ENCODE measurements at regions not wholly inside any gene's neighbourhood (a gene's known extent, or its start where the extent isn't known, plus 50 kb on each side); places are given as distances from the start of the nearest gene placed in this dataset.

DNA sequence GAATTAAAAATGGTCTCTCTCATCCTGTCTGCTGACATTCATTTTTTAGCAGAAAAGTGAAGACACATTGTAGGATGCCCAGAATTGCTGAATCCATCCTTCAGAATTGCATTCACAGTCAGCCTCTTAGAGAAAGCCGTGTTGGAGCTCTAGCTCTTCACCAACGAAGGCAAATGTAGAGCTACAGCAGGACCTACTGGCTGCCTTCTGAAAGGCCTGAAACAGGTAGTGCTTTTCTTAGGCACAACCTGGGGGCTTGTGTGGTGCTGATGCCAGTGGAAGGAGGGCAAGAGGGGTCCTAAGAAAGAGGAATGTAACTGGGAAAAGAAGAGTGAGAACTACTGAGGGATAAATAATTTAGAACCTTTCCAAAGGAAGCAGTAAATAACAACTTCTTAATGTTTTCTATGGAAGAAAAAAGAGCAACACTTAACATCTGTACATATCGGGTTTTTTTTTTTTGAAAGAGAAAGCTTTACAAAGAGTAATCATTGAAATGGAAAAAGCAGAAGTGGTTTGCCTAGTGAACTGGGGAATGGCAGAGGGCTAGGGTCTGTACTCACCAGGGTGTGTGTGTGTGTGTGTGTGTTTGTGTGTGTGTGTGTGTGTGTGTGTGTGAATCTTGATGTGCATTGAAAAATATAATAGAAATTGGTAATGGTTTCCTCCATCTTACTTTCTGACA lies 297.8 kb downstream of the SATB1 start:
- Mint-ChIP-seq H3K9me3 (no peaks in the 10 kb centered on the region), H3K27me3 (no peaks in the 10 kb centered on the region), H3K4me1 (peaks cover 0 to 21% (median under 1%) of the 10 kb centered on the region in 4 donors), H3K4me3 (no peak overlapping the region), H3K27ac (peak overlapping the region in 1 of 10 donors; percentile 53), H3K36me3 (no peaks in the 10 kb centered on the region)
- ATAC-seq (peak in 1 of 2 donors; percentile 47), DNase-seq (peak in 1 of 10 donors; percentile 17)
- POLR2A ChIA-PET: interaction anchor here (0.7 kb wide), 1 partner anchor 145 kb away, joined by 6 read pairs; no protein-coding TSS in a partner anchor

DNA sequence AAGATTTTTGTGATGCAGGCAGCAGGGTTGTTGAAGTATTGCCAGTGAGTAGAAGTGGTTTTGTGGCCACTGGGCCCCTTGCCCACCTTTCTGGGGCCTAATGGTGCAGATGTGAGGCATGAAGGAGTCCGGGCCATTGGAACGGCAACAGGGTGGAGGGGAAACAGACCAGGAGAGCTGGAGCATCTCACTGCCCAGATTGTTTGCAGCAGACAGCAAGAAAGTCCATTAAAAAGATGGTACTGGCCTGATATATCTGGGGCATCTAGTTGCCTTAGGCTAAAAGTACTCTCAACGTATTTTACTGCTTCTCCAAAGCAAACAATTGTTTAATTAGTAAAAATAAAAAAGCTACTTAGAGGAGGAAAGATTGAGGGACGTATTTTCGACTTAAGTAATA lies 298.4 kb downstream of the SATB1 start:
- POLR2A ChIA-PET: interaction anchor here (0.7 kb wide), 1 partner anchor 145 kb away, joined by 6 read pairs; no protein-coding TSS in a partner anchor

DNA sequence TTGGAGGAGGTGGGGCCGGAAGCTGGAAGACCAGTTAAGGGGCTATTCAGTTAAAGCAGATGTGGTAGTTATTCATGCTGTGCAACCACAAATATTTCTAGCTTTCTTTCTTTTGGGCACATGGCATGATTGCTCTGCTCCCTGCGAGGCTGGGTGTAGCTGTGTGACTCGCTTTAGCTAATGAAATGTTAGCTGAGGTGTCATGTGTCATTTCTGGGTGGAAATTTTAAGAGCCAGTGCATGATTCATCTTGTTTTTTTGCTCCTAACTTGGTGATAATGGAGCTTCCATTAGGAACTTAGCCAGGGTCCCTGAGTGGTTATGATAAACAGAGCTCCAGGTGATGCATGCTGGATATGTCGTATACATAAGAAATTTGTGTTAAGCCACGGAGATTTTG lies 300.6 kb downstream of the SATB1 start:
- peaks cover 0 to 21% (median under 1%) of the 10 kb centered on the region in 4 donors for H3K4me1 Mint-ChIP-seq
- H3K9me3 Mint-ChIP-seq: no peaks in the 10 kb centered on the region
- no peaks in the 10 kb centered on the region for H3K36me3 Mint-ChIP-seq
- POLR2A ChIA-PET: no interaction called here
- no peak overlapping the region for H3K4me3 Mint-ChIP-seq
- ATAC-seq: no peak
- no peak for DNase-seq
- no peak overlapping the region for H3K27ac Mint-ChIP-seq
- no peaks in the 10 kb centered on the region for H3K27me3 Mint-ChIP-seq

More for the DNA sequence above, 298.4 kb downstream of the SATB1 start:
- H3K4me1 Mint-ChIP-seq: peaks cover 0 to 21% (median under 1%) of the 10 kb centered on the region in 4 donors
- H3K4me3 Mint-ChIP-seq: no peak overlapping the region
- H3K36me3 Mint-ChIP-seq: no peaks in the 10 kb centered on the region
- no peaks in the 10 kb centered on the region for H3K27me3 Mint-ChIP-seq
- DNase-seq (no peak), ATAC-seq (no peak)
- peak overlapping the region in 1 of 10 donors; percentile 8 for H3K27ac Mint-ChIP-seq
- no peaks in the 10 kb centered on the region for H3K9me3 Mint-ChIP-seq

DNA sequence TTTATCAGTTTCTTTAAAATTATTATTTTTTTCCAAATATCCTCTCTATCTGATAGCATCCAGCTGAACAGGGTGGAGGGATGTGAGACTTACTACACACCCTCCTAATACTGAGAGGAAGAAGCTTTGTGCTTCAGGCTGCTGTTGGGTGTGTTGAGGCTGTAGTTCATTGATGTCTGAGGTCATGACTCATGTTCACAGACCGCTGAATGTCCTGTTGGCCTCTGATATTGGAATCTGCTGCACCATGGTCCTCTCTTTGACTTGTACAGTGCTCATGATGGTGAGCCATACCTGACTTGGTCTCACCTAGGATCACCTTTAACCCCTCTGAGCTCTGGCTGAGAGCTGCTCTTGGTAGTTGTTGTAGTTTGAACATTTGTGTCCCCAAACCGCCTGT lies 302.9 kb downstream of the SATB1 start:
- no peak overlapping the region for H3K4me3 Mint-ChIP-seq
- peaks cover 0 to 9% (median 0%) of the 10 kb centered on the region in 4 donors for H3K4me1 Mint-ChIP-seq
- POLR2A ChIA-PET: interaction anchor here (0.7 kb wide), 1 partner anchor 8 kb away, joined by 3 read pairs; no protein-coding TSS in a partner anchor
- no peaks in the 10 kb centered on the region for H3K9me3 Mint-ChIP-seq
- no peaks in the 10 kb centered on the region for H3K36me3 Mint-ChIP-seq
- ATAC-seq: no peak
- no peak for DNase-seq
- no peak overlapping the region for H3K27ac Mint-ChIP-seq
- H3K27me3 Mint-ChIP-seq: no peaks in the 10 kb centered on the region

DNA sequence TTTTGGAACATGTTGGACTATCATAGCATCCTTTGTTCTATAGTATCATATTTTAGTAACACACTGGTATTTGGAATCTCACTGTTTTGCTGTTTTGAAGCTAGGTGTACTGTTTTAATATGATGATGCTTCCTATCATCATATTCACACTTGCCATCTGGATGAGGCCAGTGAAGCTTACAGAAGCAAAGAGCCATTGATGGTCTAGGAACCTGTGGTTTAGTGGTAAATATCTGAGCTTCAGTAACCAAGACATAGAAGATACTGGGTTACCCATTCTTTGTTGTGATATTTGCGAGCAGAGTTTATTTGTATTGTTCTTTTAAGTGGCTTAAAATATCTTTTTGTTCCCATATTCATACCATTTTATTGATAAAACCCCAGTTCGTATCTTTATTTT lies 304.1 kb downstream of the SATB1 start:
- peaks cover 0 to 2% (median 0%) of the 10 kb centered on the region in 9 donors for H3K9me3 Mint-ChIP-seq
- ATAC-seq (no peak), DNase-seq (no peak)
- no peaks in the 10 kb centered on the region for H3K36me3 Mint-ChIP-seq
- no peaks in the 10 kb centered on the region for H3K4me1 Mint-ChIP-seq
- POLR2A ChIA-PET: no interaction called here
- H3K27me3 Mint-ChIP-seq: no peaks in the 10 kb centered on the region
- no peak overlapping the region for H3K4me3 Mint-ChIP-seq
- no peak overlapping the region for H3K27ac Mint-ChIP-seq

DNA sequence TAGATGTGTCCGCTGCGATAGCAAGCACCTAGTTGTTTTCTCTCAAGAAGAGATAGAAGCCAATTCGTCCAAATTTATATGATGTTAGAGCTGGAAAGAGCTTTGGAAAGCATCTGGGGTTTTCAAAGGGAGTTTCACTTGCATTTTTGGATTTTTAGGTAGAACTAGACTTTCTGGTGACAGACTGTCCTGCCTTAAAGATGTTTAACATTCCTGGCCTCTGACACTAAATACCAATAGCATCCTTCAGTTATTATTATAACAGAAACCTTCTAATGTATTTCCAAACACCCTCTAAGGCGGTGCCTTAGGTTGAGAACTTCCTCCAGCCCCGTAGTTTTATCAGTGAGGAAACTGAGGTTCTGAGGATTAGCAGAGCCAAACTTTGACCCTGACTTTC lies 305.3 kb downstream of the SATB1 start:
- Mint-ChIP-seq H3K4me3 (no peak overlapping the region), H3K9me3 (peaks cover 0 to 2% (median 0%) of the 10 kb centered on the region in 9 donors), H3K36me3 (no peaks in the 10 kb centered on the region), H3K27ac (no peak overlapping the region), H3K27me3 (no peaks in the 10 kb centered on the region), H3K4me1 (no peaks in the 10 kb centered on the region)
- ATAC-seq (no peak), DNase-seq (no peak)
- POLR2A ChIA-PET: no interaction called here

DNA sequence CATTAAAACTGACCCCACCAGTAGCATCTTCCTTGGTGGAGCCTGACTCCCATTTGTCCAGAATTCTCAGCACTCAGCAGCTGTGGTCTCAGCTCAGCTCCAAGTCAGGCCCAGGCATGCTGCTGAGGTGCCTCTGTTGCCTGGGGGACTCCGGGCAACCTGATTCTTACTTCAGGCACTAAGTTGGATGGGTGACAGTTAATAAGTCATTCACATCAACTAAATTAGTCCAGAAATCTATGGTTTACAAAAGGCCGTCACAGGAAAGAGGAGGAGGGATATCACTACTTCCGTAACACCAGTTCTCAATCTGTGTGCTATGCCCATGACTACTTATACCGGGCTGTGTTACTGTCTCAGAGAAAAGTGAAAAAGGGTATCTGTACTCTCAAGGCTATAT lies 310.2 kb downstream of the SATB1 start:
- Mint-ChIP-seq H3K27me3 (no peaks in the 10 kb centered on the region), H3K4me1 (peaks cover 0 to 8% (median 2%) of the 10 kb centered on the region in 4 donors), H3K27ac (no peak overlapping the region), H3K4me3 (no peak overlapping the region), H3K36me3 (no peaks in the 10 kb centered on the region), H3K9me3 (peaks cover 0 to 2% (median 0%) of the 10 kb centered on the region in 9 donors)
- DNase-seq (no peak), ATAC-seq (no peak)
- POLR2A ChIA-PET: no interaction called here

DNA sequence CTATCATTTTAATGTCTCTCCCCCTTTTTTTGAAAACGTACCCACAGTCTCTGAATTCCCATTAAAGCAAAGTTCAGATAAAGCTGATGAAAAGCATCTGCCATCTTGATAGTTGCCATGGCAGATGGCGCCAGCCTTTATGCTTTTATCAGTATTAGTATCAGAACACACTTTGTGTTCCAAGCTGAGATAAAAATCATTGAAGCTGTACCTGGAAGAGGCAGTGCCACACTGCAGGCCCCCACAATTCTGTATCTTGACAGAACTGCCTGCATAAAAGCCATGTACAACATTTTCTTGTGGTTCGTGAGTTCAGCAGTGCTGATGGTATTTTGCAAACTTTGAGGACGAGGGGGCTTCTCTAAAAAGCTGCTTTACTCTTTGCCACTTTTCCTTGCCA lies 311.7 kb downstream of the SATB1 start:
- Mint-ChIP-seq H3K27ac (no peak overlapping the region), H3K9me3 (peaks cover 0 to 2% (median 0%) of the 10 kb centered on the region in 9 donors), H3K36me3 (no peaks in the 10 kb centered on the region), H3K27me3 (peaks cover 0 to 1% (median 0%) of the 10 kb centered on the region in 5 donors), H3K4me1 (peaks cover 0 to 8% (median 2%) of the 10 kb centered on the region in 4 donors), H3K4me3 (no peak overlapping the region)
- POLR2A ChIA-PET: interaction anchor here (1.4 kb wide), 1 partner anchor 9 kb away, joined by 3 read pairs; no protein-coding TSS in a partner anchor
- DNase-seq: no peak
- ATAC-seq: no peak

DNA sequence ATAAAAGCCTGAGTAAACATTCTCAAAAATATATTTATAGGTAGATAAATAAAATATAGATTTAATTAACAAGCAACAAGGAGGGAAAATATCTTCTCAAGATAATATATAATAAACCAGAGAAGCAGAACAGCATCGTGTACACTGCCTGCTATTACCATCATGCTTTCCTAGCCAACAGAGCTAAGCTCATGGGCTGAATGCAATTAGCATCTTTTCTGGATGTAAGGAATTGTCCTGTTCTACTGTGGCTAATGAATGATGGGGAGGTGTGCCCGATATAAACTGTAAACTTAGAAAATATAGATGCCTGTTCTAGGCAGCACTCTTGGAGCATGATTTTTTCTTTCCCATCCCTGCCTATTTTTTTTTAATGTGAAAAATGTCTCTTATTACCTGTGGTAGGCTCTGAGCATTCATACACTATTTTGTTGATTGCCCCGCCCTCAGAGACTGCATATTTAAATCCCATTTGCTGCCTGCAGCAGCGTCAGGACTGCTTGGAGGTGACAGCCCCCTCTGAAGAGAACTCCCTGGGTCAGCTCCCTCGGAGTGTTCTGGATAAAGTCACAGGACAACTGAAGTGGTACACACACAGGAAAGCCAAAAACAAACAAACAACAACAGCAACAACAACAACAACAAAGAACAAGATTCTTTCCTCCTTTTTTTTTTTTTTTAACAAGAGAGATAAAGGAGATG lies 312.3 kb downstream of the SATB1 start:
- H3K4me3 Mint-ChIP-seq: no peak overlapping the region
- peaks cover 0 to 7% (median 0%) of the 10 kb centered on the region in 9 donors for H3K9me3 Mint-ChIP-seq
- H3K4me1 Mint-ChIP-seq: peaks cover 0 to 8% (median 2%) of the 10 kb centered on the region in 4 donors
- H3K27ac Mint-ChIP-seq: no peak overlapping the region
- POLR2A ChIA-PET: interaction anchor here (1.4 kb wide), 1 partner anchor 10 kb away, joined by 3 read pairs; no protein-coding TSS in a partner anchor
- H3K27me3 Mint-ChIP-seq: peaks cover 0 to 4% (median 0%) of the 10 kb centered on the region in 5 donors
- H3K36me3 Mint-ChIP-seq: no peaks in the 10 kb centered on the region
- no peak for ATAC-seq
- no peak for DNase-seq

DNA sequence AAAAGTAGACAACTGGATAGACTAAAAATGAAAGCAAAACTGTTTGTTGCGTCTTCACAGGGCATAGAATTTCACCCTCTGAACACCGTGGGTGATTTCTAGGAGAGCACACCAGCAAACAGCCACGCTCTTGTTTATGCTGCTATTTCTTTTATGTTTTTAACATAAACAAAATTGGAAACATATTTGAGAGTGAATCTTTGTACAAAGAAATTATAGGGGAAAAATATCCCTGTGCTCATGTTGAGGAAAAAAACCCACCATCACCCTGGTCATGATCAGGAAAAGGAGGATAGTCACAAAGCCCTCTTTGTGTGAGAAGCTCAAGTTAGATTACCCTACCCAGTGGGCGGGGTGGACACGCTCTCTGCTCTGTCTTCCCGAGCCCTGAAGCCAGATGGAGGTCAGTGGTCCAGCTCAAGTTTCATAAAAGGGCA lies 313.3 kb downstream of the SATB1 start:
- ATAC-seq (peak in 1 of 2 donors; percentile 48), DNase-seq (peak in 2 of 10 donors; percentile 5 to 10)
- Mint-ChIP-seq H3K36me3 (no peaks in the 10 kb centered on the region), H3K27ac (peak overlapping the region in 7 of 10 donors; percentile 1 to 83 (median 71)), H3K27me3 (peaks cover 0 to 4% (median 0%) of the 10 kb centered on the region in 5 donors), H3K9me3 (peaks cover 0 to 9% (median 0%) of the 10 kb centered on the region in 9 donors), H3K4me1 (peaks cover 0 to 8% (median 2%) of the 10 kb centered on the region in 4 donors), H3K4me3 (peak overlapping the region; percentile 51 to 82 (median 77))
- POLR2A ChIA-PET: no interaction called here

DNA sequence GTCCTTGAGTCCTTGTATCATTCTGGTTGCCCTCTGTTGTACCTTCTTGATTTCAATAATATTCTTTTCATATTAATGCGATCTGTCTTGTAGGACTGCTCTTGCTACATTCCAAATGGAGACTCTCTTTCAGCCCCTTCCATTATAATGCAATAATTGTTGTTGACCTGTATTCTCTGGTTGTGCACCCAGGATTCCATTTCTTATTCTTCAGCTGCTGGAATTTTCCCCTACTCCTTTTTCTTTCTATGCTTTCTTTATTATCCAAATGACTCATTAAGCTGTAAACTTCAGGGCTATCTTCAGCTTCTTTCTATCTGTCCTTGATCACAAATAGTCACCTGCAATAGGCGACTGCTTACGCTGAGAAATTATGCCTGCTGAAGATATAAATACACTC lies 321.5 kb downstream of the SATB1 start:
- Mint-ChIP-seq H3K36me3 (no peaks in the 10 kb centered on the region), H3K27ac (no peak overlapping the region), H3K9me3 (peaks cover 0 to 9% (median 0%) of the 10 kb centered on the region in 9 donors), H3K4me1 (no peaks in the 10 kb centered on the region), H3K4me3 (no peak overlapping the region), H3K27me3 (peaks cover 0 to 4% (median 0%) of the 10 kb centered on the region in 5 donors)
- ATAC-seq (no peak), DNase-seq (no peak)
- POLR2A ChIA-PET: no interaction called here

DNA sequence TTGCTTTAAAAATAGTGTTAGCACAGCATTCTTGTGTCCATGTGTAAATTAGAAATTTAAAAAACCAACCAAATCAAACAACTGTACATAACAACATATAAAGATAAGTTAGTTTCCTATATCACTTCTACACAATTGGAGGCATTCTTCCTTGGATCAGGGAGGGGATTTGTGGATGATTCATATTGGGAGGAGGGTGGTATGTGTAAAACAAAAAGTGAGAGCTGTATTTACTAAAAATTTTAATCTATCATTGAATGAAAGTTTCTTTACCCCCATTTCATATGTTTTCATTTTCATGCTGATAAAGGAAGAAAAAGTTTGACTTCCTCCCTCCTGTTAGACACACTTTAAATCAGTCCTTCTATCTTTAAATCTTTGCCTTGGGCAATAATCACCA lies 325.0 kb downstream of the SATB1 start:
- POLR2A ChIA-PET: no interaction called here
- ATAC-seq (no peak), DNase-seq (no peak)
- H3K9me3 Mint-ChIP-seq: peaks cover 0 to 13% (median 7%) of the 10 kb centered on the region in 9 donors
- no peak overlapping the region for H3K27ac Mint-ChIP-seq
- peaks cover 0 to 4% (median 3%) of the 10 kb centered on the region in 5 donors for H3K27me3 Mint-ChIP-seq
- H3K36me3 Mint-ChIP-seq: peaks cover 0 to 7% (median 4%) of the 10 kb centered on the region in 3 donors
- no peaks in the 10 kb centered on the region for H3K4me1 Mint-ChIP-seq
- H3K4me3 Mint-ChIP-seq: no peak overlapping the region

DNA sequence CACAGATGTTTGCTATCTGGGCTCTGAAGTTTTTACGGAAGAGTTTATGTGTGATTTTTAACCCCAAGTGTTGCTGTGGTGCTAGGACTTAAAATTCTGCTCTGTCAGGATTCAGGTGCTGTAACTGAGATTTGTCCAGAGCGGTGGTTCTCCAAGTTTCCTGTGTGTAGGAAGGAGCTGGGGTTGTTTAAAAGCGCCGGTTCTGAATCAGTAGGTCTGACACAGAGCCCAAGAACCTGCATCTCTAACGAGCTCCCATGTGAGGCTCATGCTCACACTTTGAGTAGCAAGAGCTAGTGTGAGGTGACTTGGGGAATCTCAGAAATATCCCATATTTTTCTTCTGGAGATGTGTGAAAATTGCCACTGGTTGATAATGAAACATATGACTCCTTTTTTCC lies 325.5 kb downstream of the SATB1 start:
- no peak overlapping the region for H3K27ac Mint-ChIP-seq
- H3K27me3 Mint-ChIP-seq: peaks cover 0 to 4% (median 3%) of the 10 kb centered on the region in 5 donors
- peaks cover 0 to 13% (median 7%) of the 10 kb centered on the region in 9 donors for H3K9me3 Mint-ChIP-seq
- H3K4me1 Mint-ChIP-seq: no peaks in the 10 kb centered on the region
- peaks cover 0 to 7% (median 4%) of the 10 kb centered on the region in 3 donors for H3K36me3 Mint-ChIP-seq
- ATAC-seq (no peak), DNase-seq (no peak)
- POLR2A ChIA-PET: no interaction called here
- H3K4me3 Mint-ChIP-seq: no peak overlapping the region

All from naive thymus-derived CD8-positive, alpha-beta T cell (primary cell).